ENCODE measurements at regions not wholly inside any gene's neighbourhood (a gene's known extent, or its start where the extent isn't known, plus 50 kb on each side); places are given as distances from the start of the nearest gene placed in this dataset.

DNA sequence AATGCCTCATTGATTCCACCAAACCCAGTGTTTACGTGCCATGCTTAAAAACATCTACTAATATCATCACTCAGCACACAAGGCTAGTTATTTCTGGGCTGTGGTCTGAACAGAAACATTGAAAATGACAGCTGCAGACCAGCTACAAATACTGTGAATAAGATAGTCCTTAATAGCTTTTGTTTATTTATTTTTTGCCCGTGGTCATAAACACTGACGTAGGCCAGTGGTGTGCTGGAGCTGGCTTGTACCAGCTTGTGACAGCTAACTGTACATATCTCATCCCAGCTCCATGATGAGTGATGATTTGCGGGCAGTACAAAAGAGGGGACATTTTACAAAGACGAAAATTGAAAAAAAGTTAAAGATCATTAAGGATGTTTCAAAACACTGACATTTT is 1057.0 kb downstream of the EPHA7 start:
- Histone ChIP-seq H3K36me3 (no peaks in the 10 kb centered on the region), H3K27me3 (no peaks in the 10 kb centered on the region), H4K20me1 (no peaks in the 10 kb centered on the region), H3K4me3 (no peak overlapping the region), H3K4me1 (no peaks in the 10 kb centered on the region), H3K9ac (no peak overlapping the region), H3K27ac (no peak overlapping the region), H3K9me3 (no peaks in the 10 kb centered on the region), H3K4me2 (no peak overlapping the region)
- no peak for TF ChIP-seq Cebpa-rat (IDR thresholded peaks at IDR 0.05)

- H3K4me2 ChIP-seq, result no peak overlapping the region
These were observed 1057.4 kb downstream of the EPHA7 start for GRCh38 chr6:92361990-92362389.

GRCh38 chr6:92354270-92354829 is 1065.0 kb downstream of the EPHA7 start:
- H3K4me1 ChIP-seq, result no peaks in the 10 kb centered on the region

More at GRCh38 chr6:92361990-92362389, 1057.4 kb downstream of the EPHA7 start:
- no peak for TF ChIP-seq Cebpa-rat (IDR thresholded peaks at IDR 0.05)
- no peaks in the 10 kb centered on the region for H3K27me3 ChIP-seq
- H3K36me3 ChIP-seq, result no peaks in the 10 kb centered on the region
- no peaks in the 10 kb centered on the region for H3K9me3 ChIP-seq
- H3K9ac ChIP-seq, result no peak overlapping the region
- H3K4me1 ChIP-seq, result no peaks in the 10 kb centered on the region
- H3K4me3 ChIP-seq, result no peak overlapping the region
- H4K20me1 ChIP-seq, result no peaks in the 10 kb centered on the region
- no peak overlapping the region for H3K27ac ChIP-seq

GRCh38 chr6:92352130-92352529 is 1067.2 kb downstream of the EPHA7 start:
- no peak for TF ChIP-seq Cebpa-rat (IDR thresholded peaks at IDR 0.05)
- H4K20me1 ChIP-seq, result no peaks in the 10 kb centered on the region
- no peaks in the 10 kb centered on the region for H3K4me1 ChIP-seq
- no peak overlapping the region for H3K9ac ChIP-seq
- no peak overlapping the region for H3K4me2 ChIP-seq
- H3K27me3 ChIP-seq, result no peaks in the 10 kb centered on the region
- H3K4me3 ChIP-seq, result no peak overlapping the region
- no peak overlapping the region for H3K27ac ChIP-seq
- H3K9me3 ChIP-seq, result no peaks in the 10 kb centered on the region
- H3K36me3 ChIP-seq, result no peaks in the 10 kb centered on the region

More at GRCh38 chr6:92354270-92354829, 1065.0 kb downstream of the EPHA7 start:
- H4K20me1 ChIP-seq, result no peaks in the 10 kb centered on the region
- H3K27me3 ChIP-seq, result no peaks in the 10 kb centered on the region
- H3K4me3 ChIP-seq, result no peak overlapping the region
- no peak for TF ChIP-seq Cebpa-rat (IDR thresholded peaks at IDR 0.05)
- no peak overlapping the region for H3K9ac ChIP-seq
- H3K27ac ChIP-seq, result no peak overlapping the region
- no peaks in the 10 kb centered on the region for H3K9me3 ChIP-seq
- H3K36me3 ChIP-seq, result no peaks in the 10 kb centered on the region
- no peak overlapping the region for H3K4me2 ChIP-seq

DNA sequence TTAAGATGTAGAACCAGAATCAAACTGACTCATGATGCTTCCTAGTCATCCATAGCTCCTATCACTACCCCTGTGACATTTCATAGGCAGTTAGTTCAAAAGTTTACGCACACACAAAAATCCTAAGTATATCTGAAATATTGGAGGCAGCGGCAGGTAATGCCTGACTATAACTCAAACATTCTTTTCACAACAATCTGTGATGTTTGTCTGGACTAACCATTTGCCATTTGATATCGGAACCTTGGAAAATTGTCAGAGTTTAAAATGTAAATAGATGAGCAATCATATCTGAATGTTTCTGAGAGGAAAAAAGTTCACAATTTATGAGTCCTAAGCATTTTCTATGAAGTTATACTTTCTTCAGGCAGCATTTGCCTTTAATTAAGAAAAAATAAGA is 1078.2 kb downstream of the EPHA7 start:
- H3K9ac ChIP-seq, result no peak overlapping the region
- TF ChIP-seq Cebpa-rat (IDR thresholded peaks at IDR 0.05), result no peak
- no peaks in the 10 kb centered on the region for H4K20me1 ChIP-seq
- no peak overlapping the region for H3K27ac ChIP-seq
- no peaks in the 10 kb centered on the region for H3K27me3 ChIP-seq
- H3K36me3 ChIP-seq, result no peaks in the 10 kb centered on the region
- no peaks in the 10 kb centered on the region for H3K4me1 ChIP-seq
- no peak overlapping the region for H3K4me3 ChIP-seq
- H3K4me2 ChIP-seq, result no peak overlapping the region
- H3K9me3 ChIP-seq, result no peaks in the 10 kb centered on the region

GRCh38 chr6:92339936-92340640 is 1079.3 kb downstream of the EPHA7 start:
- Histone ChIP-seq H3K9ac (no peak overlapping the region), H3K4me2 (no peak overlapping the region), H3K36me3 (no peaks in the 10 kb centered on the region), H3K27me3 (no peaks in the 10 kb centered on the region), H3K4me1 (no peaks in the 10 kb centered on the region), H3K9me3 (no peaks in the 10 kb centered on the region), H3K27ac (no peak overlapping the region), H3K4me3 (no peak overlapping the region), H4K20me1 (no peaks in the 10 kb centered on the region)
- no peak for TF ChIP-seq Cebpa-rat (IDR thresholded peaks at IDR 0.05)

- Histone ChIP-seq H3K4me1 (no peaks in the 10 kb centered on the region), H4K20me1 (no peaks in the 10 kb centered on the region), H3K27ac (no peak overlapping the region), H3K27me3 (no peaks in the 10 kb centered on the region), H3K4me2 (no peak overlapping the region), H3K9ac (no peak overlapping the region), H3K4me3 (no peak overlapping the region), H3K36me3 (no peaks in the 10 kb centered on the region), H3K9me3 (no peaks in the 10 kb centered on the region)
- TF ChIP-seq Cebpa-rat (IDR thresholded peaks at IDR 0.05), result no peak
These were observed 1081.8 kb downstream of the EPHA7 start for GRCh38 chr6:92337571-92337970.

DNA sequence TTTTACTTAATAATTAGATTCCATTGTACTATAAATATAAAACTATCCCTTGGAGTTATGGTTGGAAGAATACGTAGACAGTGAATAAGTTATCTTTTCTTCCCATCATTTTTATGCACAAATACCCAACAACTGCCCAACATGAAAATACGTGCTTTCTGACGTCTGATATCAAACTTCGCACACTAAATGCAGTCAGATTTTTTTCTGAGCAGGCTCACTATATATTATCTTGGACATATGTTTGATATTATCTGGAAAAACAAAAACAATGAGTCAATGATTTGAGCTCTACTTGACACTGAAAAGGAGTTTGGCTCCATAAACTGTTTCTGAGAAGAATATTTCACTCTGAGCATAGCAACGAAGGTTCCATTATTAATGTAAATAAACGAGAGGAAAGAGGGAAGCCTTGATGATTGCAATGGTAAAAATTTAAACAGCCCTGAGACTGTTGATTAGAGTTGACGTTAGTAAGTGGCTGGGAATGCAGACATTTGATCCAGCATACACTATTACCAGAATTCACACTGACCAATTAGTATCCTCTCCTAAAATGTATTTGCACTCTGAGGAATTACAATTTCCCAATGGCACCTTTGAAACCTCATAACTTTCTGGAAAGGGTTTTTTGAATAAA is 1090.0 kb downstream of the EPHA7 start:
- no peaks in the 10 kb centered on the region for H3K27me3 ChIP-seq
- no peaks in the 10 kb centered on the region for H3K4me1 ChIP-seq
- no peak overlapping the region for H3K9ac ChIP-seq
- no peak overlapping the region for H3K27ac ChIP-seq
- H4K20me1 ChIP-seq, result no peaks in the 10 kb centered on the region
- H3K9me3 ChIP-seq, result no peaks in the 10 kb centered on the region
- no peaks in the 10 kb centered on the region for H3K36me3 ChIP-seq
- no peak for TF ChIP-seq Cebpa-rat (IDR thresholded peaks at IDR 0.05)
- H3K4me2 ChIP-seq, result no peak overlapping the region
- H3K4me3 ChIP-seq, result no peak overlapping the region

GRCh38 chr6:92315312-92315711 is 1104.0 kb downstream of the EPHA7 start:
- H4K20me1 ChIP-seq, result no peaks in the 10 kb centered on the region
- H3K27me3 ChIP-seq, result no peaks in the 10 kb centered on the region
- no peak overlapping the region for H3K4me3 ChIP-seq
- H3K9me3 ChIP-seq, result no peaks in the 10 kb centered on the region
- H3K4me1 ChIP-seq, result no peaks in the 10 kb centered on the region
- no peak overlapping the region for H3K4me2 ChIP-seq
- no peak overlapping the region for H3K9ac ChIP-seq
- H3K27ac ChIP-seq, result no peak overlapping the region
- no peaks in the 10 kb centered on the region for H3K36me3 ChIP-seq
- TF ChIP-seq Cebpa-rat (IDR thresholded peaks at IDR 0.05), result no peak

GRCh38 chr6:92297101-92297500 is 1122.3 kb downstream of the EPHA7 start:
- Histone ChIP-seq H3K4me2 (no peak overlapping the region), H3K27me3 (no peaks in the 10 kb centered on the region), H4K20me1 (no peaks in the 10 kb centered on the region), H3K27ac (no peak overlapping the region), H3K4me1 (no peaks in the 10 kb centered on the region), H3K9me3 (no peaks in the 10 kb centered on the region), H3K36me3 (no peaks in the 10 kb centered on the region), H3K4me3 (no peak overlapping the region), H3K9ac (no peak overlapping the region)
- no peak for TF ChIP-seq Cebpa-rat (IDR thresholded peaks at IDR 0.05)

All from BLaER1 (cell line).